ENCODE measurements at regions not wholly inside any gene's neighbourhood (a gene's known extent, or its start where the extent isn't known, plus 50 kb on each side); places are given as distances from the start of the nearest gene placed in this dataset.

DNA sequence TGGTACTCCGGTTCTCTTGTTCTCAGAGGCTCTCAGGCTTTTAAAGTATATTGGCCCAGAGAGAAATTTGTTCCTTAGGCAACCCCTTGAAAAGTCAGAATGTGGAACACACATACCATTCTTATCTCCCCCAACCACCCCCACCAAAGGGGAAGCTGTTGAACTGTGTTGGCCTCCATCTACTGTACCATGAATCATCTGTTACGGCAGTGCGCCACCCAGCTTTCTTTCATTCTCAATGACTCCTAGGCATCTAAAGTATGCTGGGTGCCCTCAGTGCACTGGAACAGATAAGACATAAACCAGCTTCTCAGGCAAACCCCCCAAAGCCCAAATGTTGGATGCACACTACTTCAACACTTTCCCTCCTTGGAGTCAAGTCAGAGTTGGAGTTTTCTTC, 696.2 kb upstream of the TENM4 start:
- Histone ChIP-seq H3K27ac (ENCODE audit: low read depth in 1 of 2, low read length in 2 of 2) (no peak overlapping the region), H3K9me3 (ENCODE audit: control insufficient read depth in 1 of 2, insufficient read depth in 1 of 2, low read length in 2 of 2) (peaks cover 0 to 4% of the 10 kb centered on the region in 2 experiments), H3K27me3 (ENCODE audit: control insufficient read depth in 1 of 2, insufficient read depth in 2 of 2, low read length in 2 of 2) (no peaks in the 10 kb centered on the region), H3K4me1 (ENCODE audit: insufficient read depth, low read length) (no peaks in the 10 kb centered on the region), H3K36me3 (ENCODE audit: insufficient read depth, low read length) (no peaks in the 10 kb centered on the region), H3K4me3 (ENCODE audit: low read length) (no peak overlapping the region)
- intact Hi-C loops (cut with DNase I, micrococcal nuclease) = no loop called here
- Mint-ChIP-seq H3K36me3 (ENCODE audit: low read depth) (no peaks in the 10 kb centered on the region), H3K27me3 (no peaks in the 10 kb centered on the region), H3K4me1 (ENCODE audit: low read depth) (no peaks in the 10 kb centered on the region), H3K9me3 (peaks cover 9% of the 10 kb centered on the region), H3K27ac (no peak overlapping the region), H3K4me3 (no peak overlapping the region)
- TF ChIP-seq, protein P1, sequence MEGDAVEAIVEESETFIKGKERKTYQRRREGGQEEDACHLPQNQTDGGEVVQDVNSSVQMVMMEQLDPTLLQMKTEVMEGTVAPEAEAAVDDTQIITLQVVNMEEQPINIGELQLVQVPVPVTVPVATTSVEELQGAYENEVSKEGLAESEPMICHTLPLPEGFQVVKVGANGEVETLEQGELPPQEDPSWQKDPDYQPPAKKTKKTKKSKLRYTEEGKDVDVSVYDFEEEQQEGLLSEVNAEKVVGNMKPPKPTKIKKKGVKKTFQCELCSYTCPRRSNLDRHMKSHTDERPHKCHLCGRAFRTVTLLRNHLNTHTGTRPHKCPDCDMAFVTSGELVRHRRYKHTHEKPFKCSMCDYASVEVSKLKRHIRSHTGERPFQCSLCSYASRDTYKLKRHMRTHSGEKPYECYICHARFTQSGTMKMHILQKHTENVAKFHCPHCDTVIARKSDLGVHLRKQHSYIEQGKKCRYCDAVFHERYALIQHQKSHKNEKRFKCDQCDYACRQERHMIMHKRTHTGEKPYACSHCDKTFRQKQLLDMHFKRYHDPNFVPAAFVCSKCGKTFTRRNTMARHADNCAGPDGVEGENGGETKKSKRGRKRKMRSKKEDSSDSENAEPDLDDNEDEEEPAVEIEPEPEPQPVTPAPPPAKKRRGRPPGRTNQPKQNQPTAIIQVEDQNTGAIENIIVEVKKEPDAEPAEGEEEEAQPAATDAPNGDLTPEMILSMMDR (IDR thresholded peaks at IDR 0.05) = no peak
- DNase-seq (no peak), ATAC-seq (ENCODE audit: poor library complexity) (no peak)
- ChIA-PET CTCF (no interaction called here), POLR2A (no interaction called here)

- Histone ChIP-seq H3K36me3 (ENCODE audit: insufficient read depth, low read length) (no peaks in the 10 kb centered on the region), H3K27ac (ENCODE audit: low read depth in 1 of 2, low read length in 2 of 2) (no peak overlapping the region), H3K9me3 (ENCODE audit: control insufficient read depth in 1 of 2, insufficient read depth in 1 of 2, low read length in 2 of 2) (peaks cover 0 to 4% of the 10 kb centered on the region in 2 experiments), H3K4me3 (ENCODE audit: low read length) (no peak overlapping the region), H3K4me1 (ENCODE audit: insufficient read depth, low read length) (no peaks in the 10 kb centered on the region), H3K27me3 (ENCODE audit: control insufficient read depth in 1 of 2, insufficient read depth in 2 of 2, low read length in 2 of 2) (no peaks in the 10 kb centered on the region)
- Mint-ChIP-seq H3K27me3 (no peaks in the 10 kb centered on the region), H3K4me3 (no peak overlapping the region), H3K27ac (no peak overlapping the region), H3K36me3 (ENCODE audit: low read depth) (no peaks in the 10 kb centered on the region), H3K4me1 (ENCODE audit: low read depth) (no peaks in the 10 kb centered on the region), H3K9me3 (peaks cover 7% of the 10 kb centered on the region)
- intact Hi-C loops (cut with DNase I, micrococcal nuclease) = no loop called here
- TF ChIP-seq, protein P1 (IDR thresholded peaks at IDR 0.05) = no peak
- ChIA-PET POLR2A (no interaction called here), CTCF (no interaction called here)
- no peak for DNase-seq
- ATAC-seq (ENCODE audit: poor library complexity) = no peak
Measured at GRCh38 chr11:80129396-80129795, 688.6 kb upstream of the TENM4 start.

GRCh38 chr11:80122211-80122610, 681.4 kb upstream of the TENM4 start:
- Histone ChIP-seq H3K27ac (ENCODE audit: low read depth in 1 of 2, low read length in 2 of 2) (no peak overlapping the region), H3K4me1 (ENCODE audit: insufficient read depth, low read length) (no peaks in the 10 kb centered on the region), H3K36me3 (ENCODE audit: insufficient read depth, low read length) (no peaks in the 10 kb centered on the region), H3K27me3 (ENCODE audit: control insufficient read depth in 1 of 2, insufficient read depth in 2 of 2, low read length in 2 of 2) (no peaks in the 10 kb centered on the region), H3K4me3 (ENCODE audit: low read length) (no peak overlapping the region), H3K9me3 (ENCODE audit: control insufficient read depth in 1 of 2, insufficient read depth in 1 of 2, low read length in 2 of 2) (peaks cover 0 to 5% of the 10 kb centered on the region in 2 experiments)
- H3K27ac Mint-ChIP-seq = no peak overlapping the region
- H3K36me3 Mint-ChIP-seq (ENCODE audit: low read depth) = no peaks in the 10 kb centered on the region
- TF ChIP-seq, protein P1 (IDR thresholded peaks at IDR 0.05) = no peak
- ATAC-seq (ENCODE audit: poor library complexity) (no peak), DNase-seq (no peak)
- H3K9me3 Mint-ChIP-seq = peaks cover 8% of the 10 kb centered on the region
- ChIA-PET CTCF (no interaction called here), POLR2A (no interaction called here)
- H3K4me1 Mint-ChIP-seq (ENCODE audit: low read depth) = no peaks in the 10 kb centered on the region
- no peaks in the 10 kb centered on the region for H3K27me3 Mint-ChIP-seq
- no peak overlapping the region for H3K4me3 Mint-ChIP-seq
- intact Hi-C loops (cut with DNase I, micrococcal nuclease) = no loop called here

Data from CD4-positive, alpha-beta T cell (primary cell).